Endodermal cell (in vitro differentiated cells): ENCODE measurements at regions not wholly inside any gene's neighbourhood (a gene's known extent, or its start where the extent isn't known, plus 50 kb on each side); places are given as distances from the start of the nearest gene placed in this dataset.

Experiments
- DNase-seq: peaks from one replicate; pipeline ENCODE4 v3.0.0-alpha.2; 2017
- H3K27ac ChIP-seq: 2 replicates; pipeline ENCODE4 v1.5.1; 2013; ENCODE audit warnings: mild to moderate bottlenecking, low read depth, low read length, moderate library complexity
- H3K27me3 ChIP-seq: 2 replicates; pipeline ENCODE4 v1.6.1; 2013; ENCODE audit warnings: mild to moderate bottlenecking, low read length, moderate library complexity; ENCODE audit not compliant: insufficient read depth, control insufficient read depth, poor library complexity, severe bottlenecking
- H3K36me3 ChIP-seq: 2 replicates; pipeline ENCODE4 v1.7.0; 2013; ENCODE audit warnings: mild to moderate bottlenecking, low read length, moderate library complexity; ENCODE audit not compliant: control insufficient read depth, insufficient read depth
- H3K4me1 ChIP-seq: one replicate; pipeline ENCODE4 v1.7.0; 2013; ENCODE audit warnings: low read length; ENCODE audit not compliant: control insufficient read depth, insufficient read depth
- H3K4me3 ChIP-seq: 2 replicates; pipeline ENCODE4 v1.5.1; 2013; ENCODE audit warnings: mild to moderate bottlenecking, low read length, moderate library complexity
- H3K9ac ChIP-seq: 2 replicates; pipeline ENCODE4 v1.6.1; 2013; ENCODE audit warnings: mild to moderate bottlenecking, low read length, moderate library complexity; ENCODE audit not compliant: poor library complexity, severe bottlenecking; ENCODE audit errors: extremely low read depth
- H3K9me3 ChIP-seq: 2 replicates; pipeline ENCODE4 v1.6.1; 2013; ENCODE audit warnings: mild to moderate bottlenecking, low read length, moderate library complexity; ENCODE audit not compliant: control insufficient read depth
- H3K27ac Mint-ChIP-seq: 2 replicates; pipeline ENCODE4 v1.8.0; 2020; ENCODE audit warnings: mixed read lengths
- H3K27me3 Mint-ChIP-seq: 2 replicates; pipeline ENCODE4 v1.8.0; 2021; ENCODE audit warnings: mild to moderate bottlenecking, mixed read lengths; ENCODE audit not compliant: insufficient read depth
- H3K36me3 Mint-ChIP-seq: 2 replicates; pipeline ENCODE4 v1.8.0; 2020; ENCODE audit warnings: low read depth, mixed read lengths
- H3K4me1 Mint-ChIP-seq: 2 replicates; pipeline ENCODE4 v1.8.0; 2020; ENCODE audit warnings: mixed read lengths
- H3K4me3 Mint-ChIP-seq: 2 replicates; pipeline ENCODE4 v1.8.0; 2020; ENCODE audit warnings: mild to moderate bottlenecking, moderate library complexity, mixed read lengths
- H3K9me3 Mint-ChIP-seq: 2 replicates; pipeline ENCODE4 v1.8.0; 2020; ENCODE audit warnings: mild to moderate bottlenecking, mixed read lengths
- WGBS, 2 experiments: methylation state at CpG; one replicate each; pipeline versions ENCODE4 v1.1.5 to v1.1.7; 2013; ENCODE audit warnings: missing lambda C conversion rate in 2 of 2, mixed read lengths in 1 of 2; ENCODE audit not compliant: insufficient coverage in 1 of 2, insufficient read length in 1 of 2; 5-methylcytosine and 5-hydroxymethylcytosine counted together
- TF ChIP-seq, protein P1 (sequence below): fragments of 200-600 bp; sonication (generic); conservative IDR thresholded peaks from 2 replicates; pipeline ENCODE4 v1.5.0; 2021; ENCODE audit warnings: antibody characterized with exemption, mild to moderate bottlenecking

DNA sequence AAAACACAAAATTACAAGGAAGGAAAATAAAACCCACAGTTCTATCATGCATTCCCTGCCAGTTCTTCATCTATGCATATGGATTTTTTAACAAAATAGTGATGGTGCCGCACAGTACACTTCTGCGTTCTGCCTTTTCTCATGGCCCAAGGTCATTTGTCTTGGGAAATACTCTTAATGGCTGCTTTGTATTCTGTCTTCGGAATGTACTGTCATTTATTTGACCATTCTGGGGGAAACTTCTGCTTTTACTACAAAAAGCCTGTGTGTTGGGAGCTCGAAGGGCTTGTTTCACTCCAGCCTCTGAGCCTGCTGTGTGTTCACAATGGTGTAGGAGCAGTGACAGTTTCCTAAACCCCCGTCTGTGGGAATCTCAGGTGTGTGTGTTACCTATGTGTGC is 82.8 kb upstream of the SEC14L1 start:
- DNase-seq, result no peak
- Histone ChIP-seq H3K27ac (no peak overlapping the region), H3K9ac (no peak overlapping the region), H3K4me1 (no peaks in the 10 kb centered on the region), H3K9me3 (no peaks in the 10 kb centered on the region), H3K27me3 (no peaks in the 10 kb centered on the region), H3K36me3 (no peaks in the 10 kb centered on the region), H3K4me3 (no peak overlapping the region)
- WGBS, 2 experiments, result 84 to 88% methylated on average over 4 to 5 of the region's 5 CpGs
- Mint-ChIP-seq H3K27ac (no peak overlapping the region), H3K27me3 (no peaks in the 10 kb centered on the region), H3K4me3 (no peak overlapping the region), H3K36me3 (no peaks in the 10 kb centered on the region), H3K4me1 (no peaks in the 10 kb centered on the region), H3K9me3 (no peaks in the 10 kb centered on the region)
- TF ChIP-seq, protein P1, sequence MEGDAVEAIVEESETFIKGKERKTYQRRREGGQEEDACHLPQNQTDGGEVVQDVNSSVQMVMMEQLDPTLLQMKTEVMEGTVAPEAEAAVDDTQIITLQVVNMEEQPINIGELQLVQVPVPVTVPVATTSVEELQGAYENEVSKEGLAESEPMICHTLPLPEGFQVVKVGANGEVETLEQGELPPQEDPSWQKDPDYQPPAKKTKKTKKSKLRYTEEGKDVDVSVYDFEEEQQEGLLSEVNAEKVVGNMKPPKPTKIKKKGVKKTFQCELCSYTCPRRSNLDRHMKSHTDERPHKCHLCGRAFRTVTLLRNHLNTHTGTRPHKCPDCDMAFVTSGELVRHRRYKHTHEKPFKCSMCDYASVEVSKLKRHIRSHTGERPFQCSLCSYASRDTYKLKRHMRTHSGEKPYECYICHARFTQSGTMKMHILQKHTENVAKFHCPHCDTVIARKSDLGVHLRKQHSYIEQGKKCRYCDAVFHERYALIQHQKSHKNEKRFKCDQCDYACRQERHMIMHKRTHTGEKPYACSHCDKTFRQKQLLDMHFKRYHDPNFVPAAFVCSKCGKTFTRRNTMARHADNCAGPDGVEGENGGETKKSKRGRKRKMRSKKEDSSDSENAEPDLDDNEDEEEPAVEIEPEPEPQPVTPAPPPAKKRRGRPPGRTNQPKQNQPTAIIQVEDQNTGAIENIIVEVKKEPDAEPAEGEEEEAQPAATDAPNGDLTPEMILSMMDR, result no peak

DNA sequence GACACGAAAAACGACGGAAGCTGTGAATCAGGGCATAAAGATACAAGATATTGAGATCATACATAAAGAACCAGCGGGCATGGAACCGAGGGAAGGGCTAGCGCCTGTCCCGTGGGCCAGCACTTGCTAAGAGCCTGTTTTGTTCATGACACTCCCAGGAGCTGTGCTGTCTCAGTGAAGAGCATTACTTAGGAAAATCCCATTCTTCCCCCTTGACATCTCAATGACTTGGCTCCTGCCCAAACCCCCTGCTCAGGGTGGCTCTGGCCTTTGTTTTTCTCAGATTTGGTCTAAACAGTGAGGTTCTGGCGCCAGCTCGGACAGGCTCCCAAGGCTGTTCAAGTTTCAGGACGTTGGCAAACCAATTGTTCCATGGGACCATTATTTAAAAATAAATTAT is 79.1 kb upstream of the SEC14L1 start:
- TF ChIP-seq, protein P1, result no peak
- Histone ChIP-seq H3K4me1 (no peaks in the 10 kb centered on the region), H3K27ac (no peak overlapping the region), H3K36me3 (no peaks in the 10 kb centered on the region), H3K9me3 (no peaks in the 10 kb centered on the region), H3K27me3 (no peaks in the 10 kb centered on the region), H3K4me3 (no peak overlapping the region), H3K9ac (no peak overlapping the region)
- Mint-ChIP-seq H3K36me3 (no peaks in the 10 kb centered on the region), H3K4me3 (no peak overlapping the region), H3K4me1 (no peaks in the 10 kb centered on the region), H3K9me3 (no peaks in the 10 kb centered on the region), H3K27ac (no peak overlapping the region), H3K27me3 (no peaks in the 10 kb centered on the region)
- no peak for DNase-seq
- 91 to 94% methylated on average over 7 to 10 of the region's 10 CpGs for WGBS, 2 experiments

DNA sequence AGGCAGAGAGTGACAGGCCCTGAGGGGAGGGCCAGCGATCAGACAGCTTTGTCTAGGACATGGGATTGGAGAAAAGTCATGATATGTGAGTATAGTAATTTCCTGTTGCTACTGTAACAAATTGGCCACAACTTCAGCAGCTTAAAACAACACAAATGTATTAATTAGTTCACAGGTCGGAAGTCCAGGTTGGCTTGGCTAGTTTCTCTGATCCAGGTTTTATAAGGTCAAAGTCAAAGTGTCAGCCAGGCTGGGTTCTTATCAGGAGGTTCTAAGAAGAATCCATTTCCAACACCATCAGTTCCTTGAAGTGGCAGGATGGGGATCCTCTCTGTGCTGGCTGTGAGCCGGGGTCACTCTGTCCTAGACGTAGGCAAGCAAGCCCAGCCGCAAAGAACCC is 76.2 kb upstream of the SEC14L1 start:
- DNase-seq, result no peak
- Histone ChIP-seq H3K4me1 (no peaks in the 10 kb centered on the region), H3K4me3 (no peak overlapping the region), H3K27me3 (no peaks in the 10 kb centered on the region), H3K9ac (no peak overlapping the region), H3K27ac (no peak overlapping the region), H3K36me3 (no peaks in the 10 kb centered on the region), H3K9me3 (no peaks in the 10 kb centered on the region)
- no peaks in the 10 kb centered on the region for H3K36me3 Mint-ChIP-seq
- peaks cover 7% of the 10 kb centered on the region for H3K4me1 Mint-ChIP-seq
- no peaks in the 10 kb centered on the region for H3K27me3 Mint-ChIP-seq
- H3K27ac Mint-ChIP-seq, result no peak overlapping the region
- TF ChIP-seq, protein P1, result no peak
- H3K4me3 Mint-ChIP-seq, result no peak overlapping the region
- 85 to 89% methylated on average over 5 of the region's 5 CpGs for WGBS, 2 experiments
- H3K9me3 Mint-ChIP-seq, result no peaks in the 10 kb centered on the region
